Adrenal gland (tissue), 9 donors: ENCODE measurements at regions not wholly inside any gene's neighbourhood (a gene's known extent, or its start where the extent isn't known, plus 50 kb on each side); places are given as distances from the start of the nearest gene placed in this dataset.

ENCODE experiments used
- DNase-seq, 7 donors: peaks; one replicate each; pipeline ENCODE4 v3.0.0-alpha.2; 2019 to 2020
- H3K27ac ChIP-seq, 5 donors: fragments of 200-600 bp; sonication (generic) in 4 of 5; 1 replicate in 3 of 5; 2 replicates in 2 of 5; pipeline versions ENCODE4 v1.5.1 to v1.8.0; 2016 to 2020; ENCODE audit warnings: mild to moderate bottlenecking in 1 of 5
- H3K27me3 ChIP-seq: fragments of 200-600 bp; 2 replicates; pipeline ENCODE4 v1.8.0; 2021
- H3K36me3 ChIP-seq, 2 donors: fragments of 200-600 bp; replicated peaks in 1 of 2; 1 replicate in 1 of 2; 2 replicates in 1 of 2; pipeline versions ENCODE4 v1.5.1 to v1.8.0; 2018 to 2022
- H3K4me1 ChIP-seq, 2 donors: fragments of 200-600 bp; replicated peaks in 1 of 2; 1 replicate in 1 of 2; 2 replicates in 1 of 2; pipeline versions ENCODE4 v1.5.1 to v1.8.0; 2018 to 2021
- H3K4me3 ChIP-seq, 4 donors: fragments of 200-600 bp; sonication (generic) in 3 of 4; one replicate each; pipeline ENCODE4 v1.5.1; 2016 to 2018
- H3K9me3 ChIP-seq, 3 donors: fragments of 200-600 bp; sonication (generic) in 1 of 3; replicated peaks in 1 of 3; 1 replicate in 2 of 3; 2 replicates in 1 of 3; pipeline versions ENCODE4 v1.5.1 to v1.8.0; 2016 to 2021
- CTCF ChIP-seq, 6 experiments: fragments of 450-650 bp in 4 of 6; fragments of 200-600 bp in 2 of 6; sonication (generic) in 1 of 6; IDR thresholded peaks; 1 replicate in 5 of 6; 2 replicates in 1 of 6; pipeline versions ENCODE4 v1.5.1 to v1.8.0; 2016 to 2021; ENCODE audit warnings: antibody characterized with exemption in 6 of 6, mild to moderate bottlenecking in 2 of 6, moderate library complexity in 1 of 6
- POLR2A ChIP-seq, 2 donors: fragments of 450-650 bp; IDR thresholded peaks; one replicate each; pipeline ENCODE4 v1.6.1; 2017; ENCODE audit warnings: antibody characterized with exemption in 2 of 2, mild to moderate bottlenecking in 2 of 2, moderate library complexity in 1 of 2
- WGBS, 4 donors: extraction: QIAGEN DNeasy Blood & Tissue Kit in 2 of 4; methylation state at CpG; one replicate each; pipeline versions ENCODE4 v1.1.5 to v1.1.7; 2013 to 2017; 5-methylcytosine and 5-hydroxymethylcytosine counted together
- intact Hi-C, 2 donors: fragments of 100-400 bp; cut with DNase I; formaldehyde crosslinking; loops; one replicate each; pipeline versions ENCODE4 v1.14.1 to v1.15.0; 2022 to 2023
- donor health status: healthy with polysubstance abuse.
- donor health status: Bipolar disorder and iron deficiency.
- donor health status: DM: yes; HTN: yes; CAD: no.
- donor health status: DM: no; HTN: no; CAD: no.
- donor health status: DM: no; HTN: no; CAD: no.

GRCh38 chr4:130636486-130636885 lies 1540.5 kb downstream of the C4orf33 start:
- WGBS, 4 donors: 51 to 83% (median 64%) methylated on average over 5 of the region's 5 CpGs
- no peaks in the 10 kb centered on the region for H3K27me3 ChIP-seq
- intact Hi-C loops: no loop called here

DNA sequence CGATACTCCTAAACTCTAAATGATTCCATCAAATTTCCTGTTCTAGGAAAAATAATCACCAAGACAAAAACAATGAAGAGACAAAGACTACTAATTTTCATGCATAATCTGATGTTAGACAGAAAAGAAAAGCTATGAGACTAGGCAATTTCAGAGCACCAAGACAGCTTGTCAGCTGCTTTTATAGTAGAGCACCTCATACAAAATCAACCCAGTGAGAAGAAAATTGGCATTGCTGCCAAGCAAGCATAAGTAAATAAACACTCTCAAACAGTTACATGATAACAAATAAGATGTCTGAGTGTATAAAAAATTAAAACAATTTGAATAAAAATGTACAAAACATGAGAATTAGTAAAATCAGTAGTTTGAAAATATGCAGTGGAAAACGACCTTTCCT lies 1544.6 kb downstream of the C4orf33 start:
- H3K9me3 ChIP-seq: no peaks in the 10 kb centered on the region
- WGBS, 4 donors: 53 to 70% (median 64%) methylated on average over 2 of the region's 2 CpGs
- H3K27ac ChIP-seq: no peak overlapping the region
- intact Hi-C loops: no loop called here
- H3K4me3 ChIP-seq: no peak overlapping the region
- TF ChIP-seq POLR2A (IDR thresholded peaks at IDR 0.05) (no peak), CTCF (IDR thresholded peaks at IDR 0.05) (no peak)
- DNase-seq: no peak
- H3K4me1 ChIP-seq: no peaks in the 10 kb centered on the region
- no peaks in the 10 kb centered on the region for H3K27me3 ChIP-seq
- no peaks in the 10 kb centered on the region for H3K36me3 ChIP-seq

More at GRCh38 chr4:130636486-130636885, 1540.5 kb downstream of the C4orf33 start:
- H3K36me3 ChIP-seq: no peaks in the 10 kb centered on the region
- no peaks in the 10 kb centered on the region for H3K9me3 ChIP-seq
- H3K27ac ChIP-seq: no peak overlapping the region
- no peaks in the 10 kb centered on the region for H3K4me1 ChIP-seq
- H3K4me3 ChIP-seq: no peak overlapping the region
- no peak for DNase-seq
- TF ChIP-seq CTCF (IDR thresholded peaks at IDR 0.05): no peak
- TF ChIP-seq POLR2A (IDR thresholded peaks at IDR 0.05): no peak

DNA sequence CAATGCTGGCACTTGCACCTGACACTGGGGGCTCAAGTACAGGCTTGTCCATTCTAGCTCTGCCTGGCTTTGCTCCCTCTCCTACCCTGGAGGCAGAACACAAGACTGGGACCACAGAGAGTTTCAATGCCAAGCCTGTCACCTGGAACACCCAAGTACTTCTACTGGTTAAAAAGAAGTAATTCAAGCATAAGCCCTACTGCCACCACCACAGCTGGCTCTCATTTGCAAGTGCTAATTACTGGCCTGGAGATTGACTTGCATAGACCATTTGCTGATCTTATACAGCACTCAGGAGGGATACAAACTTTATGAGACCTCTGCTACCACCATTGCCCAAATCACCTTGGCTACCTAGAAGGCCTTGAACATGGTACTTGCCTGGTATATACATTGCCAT lies 1550.9 kb downstream of the C4orf33 start:
- no peak overlapping the region for H3K27ac ChIP-seq
- H3K36me3 ChIP-seq: no peaks in the 10 kb centered on the region
- H3K4me1 ChIP-seq: no peaks in the 10 kb centered on the region
- DNase-seq: no peak
- no peaks in the 10 kb centered on the region for H3K9me3 ChIP-seq
- H3K27me3 ChIP-seq: no peaks in the 10 kb centered on the region
- TF ChIP-seq CTCF (IDR thresholded peaks at IDR 0.05): no peak
- no peak for TF ChIP-seq POLR2A (IDR thresholded peaks at IDR 0.05)
- no peak overlapping the region for H3K4me3 ChIP-seq
- intact Hi-C loops: no loop called here

- intact Hi-C loops: no loop called here
- Histone ChIP-seq H3K36me3 (no peaks in the 10 kb centered on the region), H3K4me1 (no peaks in the 10 kb centered on the region), H3K27ac (no peak overlapping the region), H3K27me3 (no peaks in the 10 kb centered on the region), H3K4me3 (no peak overlapping the region), H3K9me3 (no peaks in the 10 kb centered on the region)
- TF ChIP-seq POLR2A (IDR thresholded peaks at IDR 0.05) (no peak), CTCF (IDR thresholded peaks at IDR 0.05) (no peak)
- DNase-seq: no peak
- WGBS, 4 donors: 72 to 84% (median 81%) methylated on average over 2 of the region's 2 CpGs
Measured at GRCh38 chr4:130648570-130648969, 1552.6 kb downstream of the C4orf33 start.
